ENCODE measurements at regions not wholly inside any gene's neighbourhood (a gene's known extent, or its start where the extent isn't known, plus 50 kb on each side); places are given as distances from the start of the nearest gene placed in this dataset.

DNA sequence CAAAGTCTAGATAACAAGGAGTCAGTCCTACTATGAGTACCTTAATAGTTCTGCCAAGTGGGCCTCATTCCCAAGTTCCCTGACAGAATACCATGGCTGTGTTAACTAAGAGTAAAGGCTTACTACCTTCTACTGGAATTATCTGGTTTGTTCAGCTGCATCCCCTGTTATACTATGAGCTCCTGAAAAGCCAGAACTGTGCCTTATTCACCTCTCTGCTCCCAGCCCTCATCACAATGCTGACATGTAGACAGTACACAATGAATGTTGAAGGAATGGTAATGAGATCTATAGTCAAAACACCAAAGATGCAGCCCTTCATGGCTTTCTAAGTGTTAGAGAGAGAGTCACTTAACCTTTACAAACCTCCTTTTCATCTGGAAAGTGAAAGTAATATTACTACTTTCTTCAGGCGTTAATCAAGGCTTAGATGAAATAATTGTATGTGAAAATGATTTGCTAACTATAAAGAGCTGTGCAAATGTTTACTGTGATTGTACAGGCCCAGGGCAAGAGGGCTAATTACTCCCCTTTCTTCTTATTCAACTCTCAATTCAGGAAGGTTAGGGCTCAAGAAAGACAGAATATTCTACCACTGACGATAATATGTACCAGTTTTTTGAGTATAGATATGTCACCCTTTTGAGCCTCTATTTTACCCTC is 70.3 kb upstream of the MROH9 start:
- TF ChIP-seq ZNF350 (tag by site-specific recombination; IDR thresholded peaks at IDR 0.05) (no peak), TRIM28 (IDR thresholded peaks at IDR 0.05; ENCODE audit: borderline replicate concordance, low read length) (no peak), ZBTB1 (tag by site-specific recombination; IDR thresholded peaks at IDR 0.05) (no peak)
- TF ChIP-seq, protein P1, sequence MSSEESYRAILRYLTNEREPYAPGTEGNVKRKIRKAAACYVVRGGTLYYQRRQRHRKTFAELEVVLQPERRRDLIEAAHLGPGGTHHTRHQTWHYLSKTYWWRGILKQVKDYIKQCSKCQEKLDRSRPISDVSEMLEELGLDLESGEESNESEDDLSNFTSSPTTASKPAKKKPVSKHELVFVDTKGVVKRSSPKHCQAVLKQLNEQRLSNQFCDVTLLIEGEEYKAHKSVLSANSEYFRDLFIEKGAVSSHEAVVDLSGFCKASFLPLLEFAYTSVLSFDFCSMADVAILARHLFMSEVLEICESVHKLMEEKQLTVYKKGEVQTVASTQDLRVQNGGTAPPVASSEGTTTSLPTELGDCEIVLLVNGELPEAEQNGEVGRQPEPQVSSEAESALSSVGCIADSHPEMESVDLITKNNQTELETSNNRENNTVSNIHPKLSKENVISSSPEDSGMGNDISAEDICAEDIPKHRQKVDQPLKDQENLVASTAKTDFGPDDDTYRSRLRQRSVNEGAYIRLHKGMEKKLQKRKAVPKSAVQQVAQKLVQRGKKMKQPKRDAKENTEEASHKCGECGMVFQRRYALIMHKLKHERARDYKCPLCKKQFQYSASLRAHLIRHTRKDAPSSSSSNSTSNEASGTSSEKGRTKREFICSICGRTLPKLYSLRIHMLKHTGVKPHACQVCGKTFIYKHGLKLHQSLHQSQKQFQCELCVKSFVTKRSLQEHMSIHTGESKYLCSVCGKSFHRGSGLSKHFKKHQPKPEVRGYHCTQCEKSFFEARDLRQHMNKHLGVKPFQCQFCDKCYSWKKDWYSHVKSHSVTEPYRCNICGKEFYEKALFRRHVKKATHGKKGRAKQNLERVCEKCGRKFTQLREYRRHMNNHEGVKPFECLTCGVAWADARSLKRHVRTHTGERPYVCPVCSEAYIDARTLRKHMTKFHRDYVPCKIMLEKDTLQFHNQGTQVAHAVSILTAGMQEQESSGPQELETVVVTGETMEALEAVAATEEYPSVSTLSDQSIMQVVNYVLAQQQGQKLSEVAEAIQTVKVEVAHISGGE (tag by site-specific recombination; conservative IDR thresholded peaks at IDR 0.05; ENCODE audit: low read depth), result no peak

Measured in HEK293 (cell line).